GM12891 (cell line): ENCODE measurements at regions not wholly inside any gene's neighbourhood (a gene's known extent, or its start where the extent isn't known, plus 50 kb on each side); places are given as distances from the start of the nearest gene placed in this dataset.

Source experiments
- POLR2A ChIP-seq: IDR thresholded peaks from 2 replicates; pipeline ENCODE4 v1.6.1; 2011; ENCODE audit warnings: low read depth, low read length, control low read depth
- POLR2AphosphoS5 ChIP-seq: IDR thresholded peaks from 2 replicates; pipeline ENCODE4 v1.6.1; 2011; ENCODE audit warnings: low read depth, low read length, control low read depth
- TAF1 ChIP-seq: IDR thresholded peaks from 2 replicates; pipeline ENCODE4 v1.6.1; 2011; ENCODE audit warnings: low read depth, low read length, control low read depth

DNA sequence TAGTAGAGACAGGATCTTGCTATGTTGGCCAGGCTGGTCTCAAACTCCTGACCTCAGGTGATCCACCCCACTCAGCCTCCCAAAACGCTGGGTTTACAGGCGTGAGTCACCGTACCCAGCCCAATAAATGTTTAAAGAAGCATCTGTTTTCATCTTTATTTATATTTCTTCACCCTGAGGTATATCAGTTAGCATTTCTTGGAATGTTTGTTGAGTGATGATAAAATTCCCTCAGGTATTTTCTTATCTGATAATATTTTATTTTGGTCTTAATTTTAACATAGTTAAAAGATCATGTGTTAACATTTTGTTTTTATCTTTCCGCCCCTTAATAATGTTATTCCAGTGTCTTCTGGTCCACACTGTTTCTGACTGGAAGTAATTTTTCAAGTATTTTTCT lies 839.6 kb upstream of the CDH10 start:
- TF ChIP-seq POLR2AphosphoS5 (no peak), POLR2A (no peak), TAF1 (no peak)
